ENCODE measurements at regions not wholly inside any gene's neighbourhood (a gene's known extent, or its start where the extent isn't known, plus 50 kb on each side); places are given as distances from the start of the nearest gene placed in this dataset.
"Not testable (repeated sequence)": the region's sequence is repeated elsewhere in the genome, so short reads cannot be mapped to it uniquely, and the experiment has no call there.

GRCh38 chr6:15081447-15081846, 164.4 kb upstream of the JARID2 start:
- no peak for DNase-seq (ENCODE audit: low spot score)

DNA sequence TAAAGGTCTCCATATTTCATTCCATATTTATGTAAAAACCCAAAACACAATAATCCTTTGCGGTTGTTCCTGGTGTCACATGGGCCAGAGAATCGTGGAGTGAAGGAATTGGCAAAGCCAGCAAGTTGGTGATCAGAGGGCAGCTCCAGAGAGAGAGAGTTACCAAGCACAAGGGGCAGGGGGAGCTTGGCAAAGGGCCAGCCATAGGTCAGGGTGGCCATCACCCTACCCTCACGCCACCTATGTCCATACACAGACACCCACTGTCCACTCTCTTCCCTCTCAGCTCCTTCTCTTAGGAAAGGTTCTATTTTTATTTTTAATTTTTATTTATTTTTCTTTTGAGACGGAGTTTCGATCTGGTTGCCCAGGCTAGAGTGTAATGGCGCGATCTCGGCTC, 163.2 kb upstream of the JARID2 start:
- DNase-seq (ENCODE audit: low spot score): no peak

- no peak for DNase-seq (ENCODE audit: low spot score)
Measured at GRCh38 chr6:15086348-15087158, 159.3 kb upstream of the JARID2 start.

DNA sequence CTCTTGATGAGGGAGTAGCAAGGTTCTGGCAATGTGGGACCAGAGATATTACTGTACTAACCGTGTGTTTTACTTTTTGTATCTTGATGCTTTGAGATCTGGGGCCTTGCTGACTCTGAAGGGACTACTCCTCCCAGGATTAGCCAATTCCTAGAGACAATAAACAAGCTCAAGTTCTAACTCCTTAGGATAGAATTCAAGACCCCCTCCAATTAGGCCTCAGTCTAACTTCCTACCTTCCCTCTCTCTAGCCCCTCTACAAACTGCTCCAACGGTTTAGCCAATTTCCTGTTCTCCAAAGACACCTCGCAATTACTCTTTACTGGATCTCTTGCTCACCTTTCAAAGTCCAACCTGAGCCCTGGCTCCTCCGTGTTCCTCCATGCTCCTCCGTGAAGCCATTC, 158.7 kb upstream of the JARID2 start:
- no peak for DNase-seq (ENCODE audit: low spot score)

- DNase-seq (ENCODE audit: low spot score): no peak
Measured at GRCh38 chr6:15088904-15089568, 156.8 kb upstream of the JARID2 start.

DNA sequence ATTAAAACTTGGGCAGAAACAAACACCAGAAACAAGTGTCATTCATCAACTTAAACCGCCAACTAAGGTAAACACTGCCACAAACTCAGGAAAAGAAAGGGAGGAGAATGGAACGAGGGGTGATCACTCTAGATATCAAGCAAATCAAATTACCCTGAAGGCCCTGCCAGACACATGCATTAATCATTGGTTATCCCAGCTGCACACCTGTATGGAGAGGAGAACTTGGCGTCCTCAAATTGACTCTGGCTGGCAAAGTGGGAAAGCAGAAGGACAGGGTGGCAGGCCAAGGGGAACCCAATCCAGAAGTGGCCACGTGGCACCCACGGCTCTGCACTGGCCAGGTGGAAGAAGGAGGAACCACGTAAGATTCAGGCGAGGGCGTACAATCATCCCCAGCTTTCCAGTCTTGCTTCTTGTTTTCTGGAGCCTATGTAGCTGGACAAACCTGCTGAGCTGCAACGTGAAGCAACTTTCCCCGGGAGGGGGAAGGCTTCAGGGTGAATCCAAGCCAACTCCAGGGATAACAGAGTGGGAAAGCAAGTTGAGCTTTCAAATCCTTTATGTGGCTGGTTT, 156.2 kb upstream of the JARID2 start:
- DNase-seq (ENCODE audit: low spot score): no peak

GRCh38 chr6:15090145-15090579, 155.7 kb upstream of the JARID2 start:
- no peak for DNase-seq (ENCODE audit: low spot score)

GRCh38 chr6:15090745-15091384, 155.0 kb upstream of the JARID2 start:
- no peak for DNase-seq (ENCODE audit: low spot score)

- no peak for DNase-seq (ENCODE audit: low spot score)
Measured at GRCh38 chr6:15096894-15097837, 148.7 kb upstream of the JARID2 start.

DNA sequence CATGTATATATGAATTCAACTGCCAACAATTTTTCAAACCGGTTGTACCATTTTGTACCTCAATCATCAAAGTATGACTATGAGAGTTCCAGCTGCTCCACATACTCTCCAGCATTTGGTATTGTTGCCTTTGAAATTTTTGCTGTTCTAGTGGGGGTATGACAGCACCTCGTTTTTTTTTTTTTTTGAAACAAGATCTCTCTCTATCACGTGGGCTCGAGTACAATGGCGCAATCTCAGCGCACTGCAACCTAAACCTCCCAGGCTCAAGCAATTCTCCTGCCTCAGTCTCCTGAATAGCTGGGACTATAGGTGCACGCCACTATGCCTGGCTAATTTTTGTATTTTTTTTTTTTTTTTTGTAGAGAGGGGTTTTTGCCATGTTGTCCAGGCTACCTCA, 144.7 kb upstream of the JARID2 start:
- no peak for DNase-seq (ENCODE audit: low spot score)

DNA sequence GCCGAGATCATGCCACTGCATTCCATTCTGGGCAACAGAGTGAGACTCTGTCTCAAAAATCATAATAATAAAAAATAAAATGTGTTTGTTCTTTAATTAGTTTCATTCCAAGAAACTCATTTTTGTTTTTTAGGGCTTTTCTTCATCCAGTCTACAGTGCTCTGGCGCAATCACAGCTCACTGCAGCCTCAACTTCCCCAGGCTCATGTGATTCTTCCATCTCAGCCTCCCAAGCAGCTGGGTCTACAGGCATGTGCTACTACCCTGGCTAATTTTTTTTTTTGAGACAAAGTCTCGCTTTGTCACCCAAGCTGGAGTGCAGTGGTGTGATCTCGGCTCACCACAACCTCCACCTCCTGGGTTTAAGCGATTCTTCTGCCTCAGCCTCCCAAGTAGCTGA, 143.6 kb upstream of the JARID2 start:
- DNase-seq (ENCODE audit: low spot score): no peak

GRCh38 chr6:15106958-15107643, 138.8 kb upstream of the JARID2 start:
- no peak for DNase-seq (ENCODE audit: low spot score)

- DNase-seq (ENCODE audit: low spot score): no peak
Measured at GRCh38 chr6:15107644-15108382, 138.1 kb upstream of the JARID2 start.

DNA sequence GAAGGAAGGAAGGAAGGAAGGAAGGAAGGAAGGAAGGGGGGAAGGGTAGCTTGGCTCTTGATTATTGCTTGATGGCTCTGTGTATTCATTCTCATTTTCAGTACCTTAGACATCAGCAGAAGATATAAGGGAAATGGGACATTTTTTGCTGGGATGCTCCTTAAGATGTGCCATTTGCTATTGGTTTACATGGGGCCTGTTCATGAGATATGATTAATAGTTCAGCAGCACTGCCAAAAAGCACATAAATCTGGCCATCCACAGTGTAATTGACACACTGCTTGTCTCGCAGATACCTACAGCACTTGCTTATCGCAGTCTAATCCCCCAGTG, 137.5 kb upstream of the JARID2 start:
- DNase-seq (ENCODE audit: low spot score): no peak

DNA sequence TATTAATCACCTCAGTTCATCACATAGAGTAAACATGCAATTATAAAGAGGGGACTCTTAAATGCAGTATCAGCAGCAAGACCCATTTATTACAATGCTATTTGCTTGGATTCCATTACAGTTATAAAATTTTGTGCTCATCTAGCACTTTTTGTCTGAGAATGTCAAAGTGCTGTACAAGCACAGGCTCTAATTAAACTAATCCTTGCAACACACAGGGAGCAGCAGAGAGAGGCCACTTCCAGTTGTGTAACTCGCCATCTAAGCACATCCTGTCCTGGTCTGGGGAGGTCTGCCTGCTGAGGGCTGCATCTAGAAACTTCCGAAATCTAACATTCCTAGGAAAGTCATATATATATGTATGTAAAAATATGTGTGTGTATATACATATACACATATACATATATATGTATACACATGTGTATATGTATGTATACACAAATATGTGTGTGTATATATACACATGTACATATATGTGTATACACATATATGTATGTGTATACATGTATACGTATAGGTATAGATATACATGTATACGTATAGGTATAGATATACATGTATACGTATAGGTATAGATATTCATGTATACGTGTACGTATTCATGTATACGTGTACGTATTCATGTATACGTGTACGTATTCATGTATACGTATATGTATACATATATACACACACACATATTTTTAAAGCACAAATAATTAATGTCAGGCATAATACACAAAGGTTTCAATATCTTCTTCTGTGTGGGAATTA, 136.4 kb upstream of the JARID2 start:
- DNase-seq (ENCODE audit: low spot score): no peak

- DNase-seq (ENCODE audit: low spot score): no peak
Measured at GRCh38 chr6:15110726-15111354, 135.0 kb upstream of the JARID2 start.

- not testable (repeated sequence) for DNase-seq (ENCODE audit: low spot score)
Measured at GRCh38 chr6:15111576-15111975, 134.3 kb upstream of the JARID2 start.

DNA sequence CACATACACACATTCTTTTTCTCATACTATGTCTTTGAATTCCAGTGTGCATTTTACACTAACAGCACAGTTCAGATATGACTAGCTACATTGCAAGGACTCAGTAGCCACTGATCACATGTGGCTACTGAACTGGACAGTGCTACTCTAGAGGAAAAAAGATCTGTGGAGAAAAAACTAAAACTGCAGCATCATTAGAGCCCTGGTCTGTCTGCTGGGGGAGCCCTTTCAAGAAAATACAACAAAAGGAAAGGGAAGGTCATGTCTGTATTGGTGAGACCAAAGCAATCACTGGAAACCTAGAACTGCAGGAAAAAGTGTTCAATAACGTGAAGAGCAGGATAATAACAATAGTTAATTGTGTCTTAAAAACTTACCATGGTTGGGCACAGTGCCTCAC, 132.3 kb upstream of the JARID2 start:
- no peak for DNase-seq (ENCODE audit: low spot score)

DNA sequence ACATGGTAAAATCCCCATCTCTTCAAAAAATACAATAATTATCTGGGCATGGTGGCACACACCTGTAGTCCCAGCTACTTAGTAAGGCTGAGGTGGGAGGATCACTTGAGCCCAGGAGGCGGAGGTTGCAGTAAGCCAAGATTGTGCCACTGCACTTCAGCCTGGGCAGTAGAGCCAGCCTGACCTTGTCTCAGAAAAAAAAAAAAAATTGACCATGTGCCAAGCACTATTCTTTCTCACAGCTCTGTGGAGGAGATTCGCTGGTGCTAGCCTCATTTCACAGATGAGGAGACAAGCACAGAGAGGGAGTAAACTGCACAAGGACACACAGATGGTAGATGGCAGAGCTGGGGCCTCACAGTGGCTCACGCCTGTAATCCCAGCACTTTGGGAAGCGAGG, 131.8 kb upstream of the JARID2 start:
- DNase-seq (ENCODE audit: low spot score): no peak

All from putamen (tissue), 1 donor.